ENCODE measurements at regions not wholly inside any gene's neighbourhood (a gene's known extent, or its start where the extent isn't known, plus 50 kb on each side); places are given as distances from the start of the nearest gene placed in this dataset.
A peak's percentile ranks its signal among the peaks of the same experiment; 100 is the strongest.

DNA sequence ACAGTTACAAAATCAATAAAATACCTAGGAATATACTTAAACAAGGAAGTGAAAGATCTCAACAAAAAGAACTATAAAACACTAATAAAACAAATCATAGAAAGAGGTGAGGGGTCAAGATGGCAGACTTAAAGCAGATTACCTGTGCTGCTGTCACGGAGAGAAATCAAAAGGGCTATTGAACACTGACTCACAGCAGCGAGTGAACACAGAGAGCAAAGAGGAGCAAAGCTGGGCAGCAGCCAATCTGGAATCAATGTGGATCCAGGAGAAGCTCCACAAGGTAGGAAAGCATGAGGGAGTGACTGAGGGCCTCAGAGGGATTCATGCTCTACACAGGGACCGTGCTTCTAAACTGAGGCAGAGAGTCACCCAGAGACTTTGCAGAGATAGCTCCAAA is 562.0 kb upstream of the SEMA3D start:
- TF ChIP-seq FOXP2 (optimal IDR thresholded peaks at IDR 0.05; ENCODE audit: control extremely low read depth, extremely low read length, insufficient read depth) (no peak), POLR2AphosphoS5 (IDR thresholded peaks at IDR 0.05; ENCODE audit: borderline replicate concordance, low read depth, low read length) (no peak), EZH2 (IDR thresholded peaks at IDR 0.05) (no peak)
- Histone ChIP-seq H3K27ac (no peak overlapping the region), H3K4me3 (no peak overlapping the region), H3K36me3 (ENCODE audit: insufficient read depth, low read length) (no peaks in the 10 kb centered on the region), H3K9ac (ENCODE audit: insufficient read length) (no peak overlapping the region), H3K9me3 (ENCODE audit: low read depth, low read length) (0 out of 2 replicates have a peak, but pooled peaks cover 8% of the 10 kb centered on the region)
- no peak for DNase-seq (ENCODE audit: low read depth, low spot score)

DNA sequence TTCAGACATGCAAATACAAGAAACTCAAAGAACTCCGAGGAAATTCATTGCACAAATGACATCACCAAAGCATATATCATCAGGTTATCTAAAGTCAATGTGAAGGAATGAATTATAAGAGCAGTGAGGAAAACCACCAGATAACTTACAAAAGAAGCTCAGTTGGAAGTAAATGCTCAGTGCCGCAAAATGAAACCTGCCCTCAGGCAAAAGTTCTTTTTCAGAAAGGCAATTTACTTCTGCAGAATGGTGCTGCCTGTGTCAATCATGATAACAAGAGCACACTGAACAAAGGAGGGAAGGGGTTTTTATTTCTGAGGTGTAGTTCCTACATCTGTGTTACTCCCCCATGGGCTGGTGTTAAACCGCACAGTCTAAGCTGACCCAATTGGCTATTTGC is 550.6 kb upstream of the SEMA3D start:
- peak; percentile 39 for DNase-seq (ENCODE audit: low read depth, low spot score)
- peaks cover 8% of the 10 kb centered on the region; the same call in 1 of the 2 replicates for H3K9me3 ChIP-seq (ENCODE audit: low read depth, low read length)
- TF ChIP-seq POLR2AphosphoS5 (IDR thresholded peaks at IDR 0.05; ENCODE audit: borderline replicate concordance, low read depth, low read length) (no peak), EZH2 (IDR thresholded peaks at IDR 0.05) (no peak), FOXP2 (optimal IDR thresholded peaks at IDR 0.05; ENCODE audit: control extremely low read depth, extremely low read length, insufficient read depth) (no peak)
- H3K36me3 ChIP-seq (ENCODE audit: insufficient read depth, low read length): no peaks in the 10 kb centered on the region
- H3K9ac ChIP-seq (ENCODE audit: insufficient read length): no peak overlapping the region
- no peak overlapping the region for H3K27ac ChIP-seq
- no peak overlapping the region for H3K4me3 ChIP-seq

DNA sequence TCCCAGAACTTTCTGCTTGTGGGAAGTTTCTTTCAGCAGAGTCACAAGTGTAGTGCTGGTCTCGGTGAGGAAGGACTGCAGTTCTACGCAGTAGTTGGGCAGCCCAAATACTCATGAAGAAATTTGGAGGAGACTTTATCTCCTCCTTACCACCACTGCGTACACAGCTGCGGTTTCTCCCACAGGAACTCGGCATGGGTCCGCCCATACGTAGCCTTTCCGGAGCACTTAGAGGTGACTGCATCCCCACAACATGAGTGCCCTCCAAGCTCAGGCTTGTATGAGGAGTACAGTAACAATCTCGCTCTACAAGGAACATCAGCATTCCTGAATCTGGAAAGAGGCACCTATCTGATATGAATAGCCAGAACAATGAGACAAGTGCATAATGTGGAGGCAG is 549.2 kb upstream of the SEMA3D start:
- H3K9me3 ChIP-seq (ENCODE audit: low read depth, low read length): peaks cover 8% of the 10 kb centered on the region; the same call in 1 of the 2 replicates
- no peak overlapping the region for H3K9ac ChIP-seq (ENCODE audit: insufficient read length)
- no peak overlapping the region for H3K27ac ChIP-seq
- no peak for TF ChIP-seq POLR2AphosphoS5 (IDR thresholded peaks at IDR 0.05; ENCODE audit: borderline replicate concordance, low read depth, low read length)
- TF ChIP-seq EZH2 (IDR thresholded peaks at IDR 0.05): no peak
- TF ChIP-seq FOXP2 (optimal IDR thresholded peaks at IDR 0.05; ENCODE audit: control extremely low read depth, extremely low read length, insufficient read depth): no peak
- no peak for DNase-seq (ENCODE audit: low read depth, low spot score)
- H3K4me3 ChIP-seq: no peak overlapping the region
- no peaks in the 10 kb centered on the region for H3K36me3 ChIP-seq (ENCODE audit: insufficient read depth, low read length)

DNA sequence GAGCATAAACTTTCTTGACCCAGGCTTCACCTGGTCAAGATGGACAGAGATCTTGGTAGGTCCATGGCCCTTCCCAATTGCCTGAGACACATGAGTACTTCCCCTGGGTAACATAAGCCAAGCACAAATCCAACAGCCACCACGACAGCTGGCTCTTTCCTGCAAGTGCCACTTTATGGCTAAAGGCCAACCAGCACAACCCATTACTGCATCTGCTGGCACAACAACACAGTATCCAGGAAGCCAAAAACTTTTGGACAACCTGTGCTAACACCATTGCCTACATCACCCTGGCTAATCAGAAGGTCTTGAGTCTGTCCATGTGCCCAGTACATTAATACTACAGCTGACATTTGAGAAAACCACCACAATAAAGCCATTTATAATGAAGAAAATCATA is 548.0 kb upstream of the SEMA3D start:
- Histone ChIP-seq H3K9me3 (ENCODE audit: low read depth, low read length) (peaks cover 8% of the 10 kb centered on the region; the same call in 1 of the 2 replicates), H3K36me3 (ENCODE audit: insufficient read depth, low read length) (no peaks in the 10 kb centered on the region), H3K27ac (no peak overlapping the region), H3K4me3 (no peak overlapping the region), H3K9ac (ENCODE audit: insufficient read length) (no peak overlapping the region)
- DNase-seq (ENCODE audit: low read depth, low spot score): no peak
- no peak for TF ChIP-seq FOXP2 (optimal IDR thresholded peaks at IDR 0.05; ENCODE audit: control extremely low read depth, extremely low read length, insufficient read depth)
- TF ChIP-seq POLR2AphosphoS5 (IDR thresholded peaks at IDR 0.05; ENCODE audit: borderline replicate concordance, low read depth, low read length): no peak
- no peak for TF ChIP-seq EZH2 (IDR thresholded peaks at IDR 0.05)

DNA sequence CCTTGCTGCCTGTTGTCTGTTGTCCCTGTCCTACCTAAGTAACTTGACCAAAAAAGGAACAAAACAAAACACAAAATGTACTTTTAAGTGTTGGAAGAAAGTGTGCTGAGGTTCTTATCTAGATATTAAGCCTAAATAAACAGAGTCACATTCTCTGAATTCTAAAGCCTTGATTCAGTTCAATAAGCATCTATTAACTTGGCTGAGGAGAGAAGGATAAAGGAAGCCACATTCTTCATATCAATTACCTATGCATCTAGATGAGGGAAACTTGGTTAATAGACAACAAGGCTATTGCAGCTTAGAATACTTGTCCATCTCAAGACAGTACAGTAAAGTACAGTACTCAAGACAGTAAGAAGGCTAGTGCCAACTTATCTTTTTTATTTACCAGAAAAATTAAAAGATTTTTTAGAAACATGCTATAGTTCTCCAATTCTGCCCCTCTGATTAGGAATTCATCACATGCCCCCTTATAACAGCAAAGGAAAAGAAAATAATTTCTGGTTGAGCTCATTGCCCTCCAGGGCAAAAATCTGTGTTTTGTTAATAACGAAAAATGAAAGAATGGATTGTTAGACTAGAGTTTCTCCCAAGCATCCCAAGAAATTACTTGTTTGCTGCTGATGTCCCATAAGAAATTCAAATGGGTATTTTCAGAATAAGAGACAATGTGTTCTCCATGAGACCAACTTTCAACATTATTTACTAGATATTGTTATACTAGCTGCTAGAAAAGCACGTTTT is 546.5 kb upstream of the SEMA3D start:
- no peak overlapping the region for H3K9ac ChIP-seq (ENCODE audit: insufficient read length)
- no peak for TF ChIP-seq EZH2 (IDR thresholded peaks at IDR 0.05)
- no peak for TF ChIP-seq FOXP2 (optimal IDR thresholded peaks at IDR 0.05; ENCODE audit: control extremely low read depth, extremely low read length, insufficient read depth)
- no peak for TF ChIP-seq POLR2AphosphoS5 (IDR thresholded peaks at IDR 0.05; ENCODE audit: borderline replicate concordance, low read depth, low read length)
- no peak overlapping the region for H3K4me3 ChIP-seq
- H3K27ac ChIP-seq: no peak overlapping the region
- peaks cover 8% of the 10 kb centered on the region; the same call in 1 of the 2 replicates for H3K9me3 ChIP-seq (ENCODE audit: low read depth, low read length)
- DNase-seq (ENCODE audit: low read depth, low spot score): no peak
- H3K36me3 ChIP-seq (ENCODE audit: insufficient read depth, low read length): no peaks in the 10 kb centered on the region

DNA sequence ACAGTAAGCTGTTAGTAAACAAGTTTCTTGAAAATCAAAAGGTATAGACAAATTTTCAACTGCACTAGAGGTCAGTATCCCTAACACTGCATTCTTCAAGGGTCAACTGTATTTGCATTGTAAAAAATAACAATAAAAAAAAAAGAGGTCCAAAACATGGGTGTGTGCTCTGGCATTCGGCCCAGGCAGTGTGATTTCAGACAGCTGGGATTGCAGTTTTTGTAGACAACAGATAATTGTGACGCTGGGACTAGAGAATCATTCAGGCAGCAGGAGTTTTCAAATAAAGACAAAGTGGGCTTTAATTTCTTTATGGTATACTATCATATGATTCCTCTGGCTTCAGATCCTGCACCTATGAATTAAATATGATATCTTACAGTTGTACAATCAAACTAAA is 543.2 kb upstream of the SEMA3D start:
- H3K9ac ChIP-seq (ENCODE audit: insufficient read length): no peak overlapping the region
- no peaks in the 10 kb centered on the region for H3K9me3 ChIP-seq (ENCODE audit: low read depth, low read length)
- no peak for DNase-seq (ENCODE audit: low read depth, low spot score)
- no peak for TF ChIP-seq POLR2AphosphoS5 (IDR thresholded peaks at IDR 0.05; ENCODE audit: borderline replicate concordance, low read depth, low read length)
- no peak for TF ChIP-seq EZH2 (IDR thresholded peaks at IDR 0.05)
- TF ChIP-seq FOXP2 (optimal IDR thresholded peaks at IDR 0.05; ENCODE audit: control extremely low read depth, extremely low read length, insufficient read depth): no peak
- H3K27ac ChIP-seq: no peak overlapping the region
- H3K36me3 ChIP-seq (ENCODE audit: insufficient read depth, low read length): no peaks in the 10 kb centered on the region
- no peak overlapping the region for H3K4me3 ChIP-seq

DNA sequence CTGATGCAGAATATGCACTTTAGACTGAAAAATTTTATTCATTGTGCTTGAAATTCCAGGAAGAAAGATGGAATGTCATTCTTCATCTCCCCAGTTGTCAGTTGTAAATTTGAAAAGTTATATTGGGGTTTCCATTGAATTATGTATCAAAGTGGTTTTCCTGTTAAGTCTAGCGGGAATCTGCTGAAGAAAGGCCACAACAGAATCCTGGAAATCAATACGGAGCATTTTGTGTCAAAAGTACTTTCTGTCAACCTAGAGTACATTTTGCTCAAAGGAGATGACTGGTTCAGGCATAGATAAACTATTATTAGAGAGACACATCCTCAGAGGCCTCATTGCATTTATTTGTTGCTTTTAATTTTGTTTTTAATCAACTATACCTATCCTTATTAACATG is 538.2 kb upstream of the SEMA3D start:
- no peak for TF ChIP-seq FOXP2 (optimal IDR thresholded peaks at IDR 0.05; ENCODE audit: control extremely low read depth, extremely low read length, insufficient read depth)
- TF ChIP-seq EZH2 (IDR thresholded peaks at IDR 0.05): no peak
- no peak for TF ChIP-seq POLR2AphosphoS5 (IDR thresholded peaks at IDR 0.05; ENCODE audit: borderline replicate concordance, low read depth, low read length)
- Histone ChIP-seq H3K36me3 (ENCODE audit: insufficient read depth, low read length) (no peaks in the 10 kb centered on the region), H3K9ac (ENCODE audit: insufficient read length) (no peak overlapping the region), H3K9me3 (ENCODE audit: low read depth, low read length) (no peaks in the 10 kb centered on the region), H3K4me3 (no peak overlapping the region), H3K27ac (no peak overlapping the region)
- DNase-seq (ENCODE audit: low read depth, low spot score): no peak

DNA sequence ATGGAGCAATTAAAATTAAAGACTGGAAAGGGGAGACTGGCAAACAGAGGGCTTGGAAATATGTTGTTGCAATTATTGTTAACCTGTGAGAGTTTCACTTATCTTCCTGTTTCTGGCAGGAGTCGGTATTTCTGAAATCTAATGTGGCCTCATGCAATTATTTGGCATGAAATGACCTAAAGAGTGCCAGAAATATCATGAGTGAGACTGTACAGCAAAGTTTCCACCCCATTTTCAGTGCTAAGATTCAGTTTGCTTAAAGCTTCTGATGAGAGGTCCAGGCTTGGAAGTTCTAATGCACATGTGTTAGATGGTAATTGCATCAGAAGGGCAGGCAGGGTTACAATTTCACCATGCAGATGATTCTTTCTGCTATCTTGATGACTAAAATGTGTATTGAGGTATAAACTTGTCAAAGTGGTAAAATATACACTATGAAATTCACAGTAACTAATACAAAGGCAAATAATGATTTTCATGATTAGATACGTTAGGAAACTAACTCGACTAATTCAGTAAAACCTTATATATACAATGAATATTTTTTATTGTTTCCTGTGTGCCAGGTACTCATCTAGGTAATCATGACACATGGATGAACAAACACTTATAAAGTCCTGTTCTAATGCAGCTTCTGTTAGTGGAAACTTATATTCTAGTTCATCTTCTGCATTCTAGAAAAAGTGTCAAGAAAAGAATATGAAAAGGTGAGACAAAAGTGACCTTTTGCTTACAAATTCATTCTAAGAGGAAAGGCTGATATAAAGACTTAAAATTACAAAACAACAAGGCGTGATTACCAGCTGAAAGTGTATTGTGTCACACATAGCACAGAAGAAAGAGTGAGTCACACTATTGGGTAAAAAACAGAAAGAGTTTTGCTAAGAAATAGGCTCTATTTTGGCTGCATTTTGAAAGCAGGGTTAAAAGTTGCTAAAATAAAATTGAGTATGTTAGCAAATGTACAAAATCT is 533.4 kb upstream of the SEMA3D start:
- Histone ChIP-seq H3K9me3 (ENCODE audit: low read depth, low read length) (no peaks in the 10 kb centered on the region), H3K36me3 (ENCODE audit: insufficient read depth, low read length) (no peaks in the 10 kb centered on the region), H3K9ac (ENCODE audit: insufficient read length) (no peak overlapping the region), H3K4me3 (no peak overlapping the region), H3K27ac (no peak overlapping the region)
- DNase-seq (ENCODE audit: low read depth, low spot score): no peak
- TF ChIP-seq POLR2AphosphoS5 (IDR thresholded peaks at IDR 0.05; ENCODE audit: borderline replicate concordance, low read depth, low read length) (no peak), FOXP2 (optimal IDR thresholded peaks at IDR 0.05; ENCODE audit: control extremely low read depth, extremely low read length, insufficient read depth) (no peak), EZH2 (IDR thresholded peaks at IDR 0.05) (no peak)

All from SK-N-MC (cell line).